GM23338 (cell line): ENCODE measurements at regions not wholly inside any gene's neighbourhood (a gene's known extent, or its start where the extent isn't known, plus 50 kb on each side); places are given as distances from the start of the nearest gene placed in this dataset.
A peak's percentile ranks its signal among the peaks of the same experiment; 100 is the strongest.

Experiments
- ATAC-seq: fragments of 200-7000 bp; cut with Tn5 transposase; 3 replicates; pipeline ENCODE4 v1.9.1; 2020
- DNase-seq: peaks from one replicate; pipeline ENCODE4 v3.0.0-alpha.2; 2015; ENCODE audit warnings: low spot score
- H2AFZ ChIP-seq: fragments of 200-600 bp; sonication (generic); 2 replicates; pipeline ENCODE4 v1.8.0; 2016; ENCODE audit warnings: antibody characterized with exemption, mild to moderate bottlenecking, moderate library complexity
- H3F3A ChIP-seq: fragments of 200-600 bp; sonication (generic); replicated peaks from 2 replicates; pipeline ENCODE4 v1.8.0; 2017; ENCODE audit warnings: antibody characterized with exemption, mixed run types, low read depth
- H3K27ac ChIP-seq: fragments of 200-600 bp; sonication (generic); 2 replicates; pipeline ENCODE4 v1.6.1; 2016; ENCODE audit warnings: low read depth
- H3K27me3 ChIP-seq: fragments of 200-600 bp; sonication (generic); 2 replicates; pipeline ENCODE4 v1.8.0; 2016; ENCODE audit warnings: mild to moderate bottlenecking, mixed run types, moderate library complexity; ENCODE audit not compliant: insufficient read depth
- H3K36me3 ChIP-seq: fragments of 200-600 bp; sonication (generic); 2 replicates; pipeline ENCODE4 v1.8.0; 2016; ENCODE audit warnings: mild to moderate bottlenecking; ENCODE audit not compliant: insufficient read depth
- H3K4me1 ChIP-seq: fragments of 200-600 bp; sonication (generic); 2 replicates; pipeline ENCODE4 v1.8.0; 2016; ENCODE audit warnings: mild to moderate bottlenecking, moderate library complexity; ENCODE audit not compliant: insufficient read depth
- H3K4me2 ChIP-seq: fragments of 200-600 bp; sonication (generic); 2 replicates; pipeline ENCODE4 v1.7.1; 2017; ENCODE audit warnings: mixed run types
- H3K4me3 ChIP-seq: fragments of 200-600 bp; sonication (generic); 2 replicates; pipeline ENCODE4 v1.6.1; 2016; ENCODE audit warnings: mixed run types
- H3K79me2 ChIP-seq: fragments of 200-600 bp; sonication (generic); replicated peaks from 2 replicates; pipeline ENCODE4 v1.8.0; 2017; ENCODE audit warnings: mild to moderate bottlenecking; ENCODE audit not compliant: insufficient read depth
- H3K9me2 ChIP-seq: fragments of 200-600 bp; sonication (generic); 2 replicates; pipeline ENCODE4 v1.8.0; 2017; ENCODE audit not compliant: insufficient read depth
- H4K20me1 ChIP-seq: fragments of 200-600 bp; sonication (generic); replicated peaks from 2 replicates; pipeline ENCODE4 v1.8.0; 2017; ENCODE audit warnings: mild to moderate bottlenecking; ENCODE audit not compliant: insufficient read depth
- H3K27ac Mint-ChIP-seq: 2 replicates; pipeline ENCODE4 v1.8.0; 2020; ENCODE audit warnings: inconsistent platforms, mild to moderate bottlenecking, moderate library complexity, mixed read lengths
- H3K27me3 Mint-ChIP-seq: 3 replicates; pipeline ENCODE4 v1.8.0; 2022; ENCODE audit warnings: low read depth, mild to moderate bottlenecking, moderate library complexity, mixed read lengths, inconsistent platforms; ENCODE audit not compliant: insufficient read depth, poor library complexity
- H3K36me3 Mint-ChIP-seq: 3 replicates; pipeline ENCODE4 v1.8.0; 2021; ENCODE audit warnings: low read depth, mild to moderate bottlenecking, inconsistent platforms, moderate library complexity, mixed read lengths
- H3K4me1 Mint-ChIP-seq: 3 replicates; pipeline ENCODE4 v1.8.0; 2020; ENCODE audit warnings: mild to moderate bottlenecking, inconsistent platforms, mixed read lengths
- H3K4me3 Mint-ChIP-seq: 3 replicates; pipeline ENCODE4 v1.8.0; 2021; ENCODE audit warnings: moderate library complexity, mild to moderate bottlenecking, inconsistent platforms, mixed read lengths
- H3K9me3 Mint-ChIP-seq: 3 replicates; pipeline ENCODE4 v1.8.0; 2020; ENCODE audit warnings: moderate library complexity, mild to moderate bottlenecking, inconsistent platforms, mixed read lengths
- EZH2 ChIP-seq: fragments of 200-600 bp; sonication (generic); IDR thresholded peaks from one replicate; pipeline ENCODE4 v1.8.0; 2017; ENCODE audit warnings: antibody characterized with exemption, mild to moderate bottlenecking, low read depth; ENCODE audit not compliant: unreplicated experiment
- JUNB ChIP-seq: IDR thresholded peaks from one replicate; pipeline ENCODE4 v1.6.1; 2016; ENCODE audit warnings: antibody characterized with exemption; ENCODE audit not compliant: unreplicated experiment
- NANOG ChIP-seq: IDR thresholded peaks from 2 replicates; pipeline ENCODE4 v1.6.1; 2016; ENCODE audit warnings: antibody characterized with exemption, borderline replicate concordance
- POLR2AphosphoS5 ChIP-seq: IDR thresholded peaks from 2 replicates; pipeline ENCODE4 v1.6.1; 2016; ENCODE audit warnings: antibody characterized with exemption, low read depth
- ZNF462 ChIP-seq: fragments of 250-450 bp; sonication (Bioruptor Pico); IDR thresholded peaks from 2 replicates; pipeline ENCODE4 v1.5.0; 2020; ENCODE audit warnings: mild to moderate bottlenecking, moderate library complexity
- TF ChIP-seq, protein P1 (sequence below), 2 experiments: fragments of 200-600 bp in 1 of 2; sonication (generic) in 1 of 2; conservative IDR thresholded peaks; 2 replicates each; pipeline versions ENCODE4 v1.5.1 to v1.6.1; 2016 to 2017; ENCODE audit warnings: antibody characterized with exemption in 2 of 2, low read depth in 2 of 2, mild to moderate bottlenecking in 2 of 2, moderate library complexity in 1 of 2
- TF ChIP-seq, protein P2 (sequence below): IDR thresholded peaks from one replicate; pipeline ENCODE4 v1.6.1; 2018; ENCODE audit warnings: antibody characterized with exemption; ENCODE audit not compliant: unreplicated experiment

DNA sequence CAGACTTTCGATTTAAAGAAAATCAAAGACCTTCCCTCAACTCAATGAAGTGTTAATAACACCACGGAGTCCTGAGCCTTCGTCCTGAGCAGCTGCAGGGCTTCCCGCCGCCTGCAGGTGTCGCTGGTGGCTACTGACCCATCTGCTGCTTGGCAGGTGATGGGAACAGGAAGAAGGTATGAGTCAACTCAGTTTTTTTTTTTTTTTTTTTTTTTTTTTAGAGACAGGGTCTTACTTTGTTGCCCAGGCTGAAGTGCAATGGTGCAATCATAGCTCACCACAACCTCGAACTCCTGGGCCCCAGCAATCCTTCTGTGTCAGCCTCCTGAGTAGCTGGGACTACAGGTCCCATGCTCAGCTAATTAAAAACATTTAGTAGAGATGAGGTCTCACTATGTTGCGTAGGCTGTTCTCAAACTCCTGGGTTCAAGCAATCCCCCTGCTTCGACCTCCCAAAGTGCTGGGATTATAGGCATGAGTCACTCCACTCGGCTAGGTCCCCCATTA is 185.7 kb upstream of the IL12B start:
- H3K36me3 ChIP-seq, result no peaks in the 10 kb centered on the region
- H3K4me1 Mint-ChIP-seq, result peaks cover 2% of the 10 kb centered on the region; the same call in 1 of the 3 replicates
- peak overlapping the region; percentile 40 for H2AFZ ChIP-seq
- no peaks in the 10 kb centered on the region for H3F3A ChIP-seq
- no peak overlapping the region for H3K4me3 ChIP-seq
- H3K27ac ChIP-seq, result no peak overlapping the region
- H3K27me3 ChIP-seq, result no peaks in the 10 kb centered on the region
- H3K4me3 Mint-ChIP-seq, result no peak overlapping the region
- H4K20me1 ChIP-seq, result no peaks in the 10 kb centered on the region
- ATAC-seq (peak; percentile 95), DNase-seq (peak; percentile 71)
- H3K4me1 ChIP-seq, result no peaks in the 10 kb centered on the region
- no peaks in the 10 kb centered on the region for H3K9me2 ChIP-seq
- TF ChIP-seq, protein P1, sequence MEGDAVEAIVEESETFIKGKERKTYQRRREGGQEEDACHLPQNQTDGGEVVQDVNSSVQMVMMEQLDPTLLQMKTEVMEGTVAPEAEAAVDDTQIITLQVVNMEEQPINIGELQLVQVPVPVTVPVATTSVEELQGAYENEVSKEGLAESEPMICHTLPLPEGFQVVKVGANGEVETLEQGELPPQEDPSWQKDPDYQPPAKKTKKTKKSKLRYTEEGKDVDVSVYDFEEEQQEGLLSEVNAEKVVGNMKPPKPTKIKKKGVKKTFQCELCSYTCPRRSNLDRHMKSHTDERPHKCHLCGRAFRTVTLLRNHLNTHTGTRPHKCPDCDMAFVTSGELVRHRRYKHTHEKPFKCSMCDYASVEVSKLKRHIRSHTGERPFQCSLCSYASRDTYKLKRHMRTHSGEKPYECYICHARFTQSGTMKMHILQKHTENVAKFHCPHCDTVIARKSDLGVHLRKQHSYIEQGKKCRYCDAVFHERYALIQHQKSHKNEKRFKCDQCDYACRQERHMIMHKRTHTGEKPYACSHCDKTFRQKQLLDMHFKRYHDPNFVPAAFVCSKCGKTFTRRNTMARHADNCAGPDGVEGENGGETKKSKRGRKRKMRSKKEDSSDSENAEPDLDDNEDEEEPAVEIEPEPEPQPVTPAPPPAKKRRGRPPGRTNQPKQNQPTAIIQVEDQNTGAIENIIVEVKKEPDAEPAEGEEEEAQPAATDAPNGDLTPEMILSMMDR (conservative IDR thresholded peaks at IDR 0.05; ENCODE audit: low read depth in 2 of 2), result peak; percentile 85 to 92
- TF ChIP-seq JUNB, result no peak
- H3K79me2 ChIP-seq, result no peaks in the 10 kb centered on the region
- H3K9me3 Mint-ChIP-seq, result no peaks in the 10 kb centered on the region
- H3K36me3 Mint-ChIP-seq, result no peaks in the 10 kb centered on the region
- H3K4me2 ChIP-seq, result no peak overlapping the region
- H3K27ac Mint-ChIP-seq, result no peak overlapping the region
- peaks cover 12% of the 10 kb centered on the region for H3K27me3 Mint-ChIP-seq

- Histone ChIP-seq H3K27me3 (no peaks in the 10 kb centered on the region), H4K20me1 (no peaks in the 10 kb centered on the region), H3K4me3 (no peak overlapping the region), H3K4me2 (no peak overlapping the region), H3K36me3 (no peaks in the 10 kb centered on the region), H3K9me2 (no peaks in the 10 kb centered on the region), H3K27ac (no peak overlapping the region), H3K79me2 (no peaks in the 10 kb centered on the region), H2AFZ (no peak overlapping the region), H3K4me1 (no peaks in the 10 kb centered on the region), H3F3A (no peaks in the 10 kb centered on the region)
- H3K27me3 Mint-ChIP-seq, result peaks cover 13% of the 10 kb centered on the region
- H3K36me3 Mint-ChIP-seq, result no peaks in the 10 kb centered on the region
- no peak overlapping the region for H3K27ac Mint-ChIP-seq
- DNase-seq (no peak), ATAC-seq (no peak)
- H3K4me3 Mint-ChIP-seq, result no peak overlapping the region
- H3K4me1 Mint-ChIP-seq, result peaks cover 2% of the 10 kb centered on the region; the same call in 1 of the 3 replicates
- TF ChIP-seq ZNF462 (no peak), POLR2AphosphoS5 (no peak), NANOG (no peak), EZH2 (no peak)
- TF ChIP-seq, protein P1 (conservative IDR thresholded peaks at IDR 0.05; ENCODE audit: low read depth in 2 of 2), result no peak
- TF ChIP-seq, protein P2, sequence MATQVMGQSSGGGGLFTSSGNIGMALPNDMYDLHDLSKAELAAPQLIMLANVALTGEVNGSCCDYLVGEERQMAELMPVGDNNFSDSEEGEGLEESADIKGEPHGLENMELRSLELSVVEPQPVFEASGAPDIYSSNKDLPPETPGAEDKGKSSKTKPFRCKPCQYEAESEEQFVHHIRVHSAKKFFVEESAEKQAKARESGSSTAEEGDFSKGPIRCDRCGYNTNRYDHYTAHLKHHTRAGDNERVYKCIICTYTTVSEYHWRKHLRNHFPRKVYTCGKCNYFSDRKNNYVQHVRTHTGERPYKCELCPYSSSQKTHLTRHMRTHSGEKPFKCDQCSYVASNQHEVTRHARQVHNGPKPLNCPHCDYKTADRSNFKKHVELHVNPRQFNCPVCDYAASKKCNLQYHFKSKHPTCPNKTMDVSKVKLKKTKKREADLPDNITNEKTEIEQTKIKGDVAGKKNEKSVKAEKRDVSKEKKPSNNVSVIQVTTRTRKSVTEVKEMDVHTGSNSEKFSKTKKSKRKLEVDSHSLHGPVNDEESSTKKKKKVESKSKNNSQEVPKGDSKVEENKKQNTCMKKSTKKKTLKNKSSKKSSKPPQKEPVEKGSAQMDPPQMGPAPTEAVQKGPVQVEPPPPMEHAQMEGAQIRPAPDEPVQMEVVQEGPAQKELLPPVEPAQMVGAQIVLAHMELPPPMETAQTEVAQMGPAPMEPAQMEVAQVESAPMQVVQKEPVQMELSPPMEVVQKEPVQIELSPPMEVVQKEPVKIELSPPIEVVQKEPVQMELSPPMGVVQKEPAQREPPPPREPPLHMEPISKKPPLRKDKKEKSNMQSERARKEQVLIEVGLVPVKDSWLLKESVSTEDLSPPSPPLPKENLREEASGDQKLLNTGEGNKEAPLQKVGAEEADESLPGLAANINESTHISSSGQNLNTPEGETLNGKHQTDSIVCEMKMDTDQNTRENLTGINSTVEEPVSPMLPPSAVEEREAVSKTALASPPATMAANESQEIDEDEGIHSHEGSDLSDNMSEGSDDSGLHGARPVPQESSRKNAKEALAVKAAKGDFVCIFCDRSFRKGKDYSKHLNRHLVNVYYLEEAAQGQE, result no peak
- no peaks in the 10 kb centered on the region for H3K9me3 Mint-ChIP-seq
These were observed 188.1 kb upstream of the IL12B start for GRCh38 chr5:159518371-159518770.
